ENCODE measurements at regions not wholly inside any gene's neighbourhood (a gene's known extent, or its start where the extent isn't known, plus 50 kb on each side); places are given as distances from the start of the nearest gene placed in this dataset.

- no peak for DNase-seq
Observed at GRCh38 chr9:113741886-113742854, 133.9 kb upstream of the ZNF618 start.

- DNase-seq: no peak
Observed at GRCh38 chr9:113742878-113743277, 133.2 kb upstream of the ZNF618 start.

GRCh38 chr9:113746486-113746885 is 129.6 kb upstream of the ZNF618 start:
- DNase-seq: no peak

- DNase-seq: no peak
Observed at GRCh38 chr9:113748135-113748534, 128.0 kb upstream of the ZNF618 start.

- DNase-seq: no peak
Observed at GRCh38 chr9:113753398-113754119, 122.5 kb upstream of the ZNF618 start.

- DNase-seq: no peak
Observed at GRCh38 chr9:113754739-113755138, 121.4 kb upstream of the ZNF618 start.

- no peak for DNase-seq
Observed at GRCh38 chr9:113755433-113755832, 120.7 kb upstream of the ZNF618 start.

- no peak for DNase-seq
Observed at GRCh38 chr9:113756476-113757192, 119.5 kb upstream of the ZNF618 start.

- no peak for DNase-seq
Observed at GRCh38 chr9:113763429-113763828, 112.7 kb upstream of the ZNF618 start.

GRCh38 chr9:113764572-113764971 is 111.5 kb upstream of the ZNF618 start:
- no peak for DNase-seq

- no peak for DNase-seq
Observed at GRCh38 chr9:113769412-113769811, 106.7 kb upstream of the ZNF618 start.

GRCh38 chr9:113770396-113770795 is 105.7 kb upstream of the ZNF618 start:
- no peak for DNase-seq

- no peak for DNase-seq
Observed at GRCh38 chr9:113771199-113771598, 104.9 kb upstream of the ZNF618 start.

GRCh38 chr9:113772121-113772810 is 103.8 kb upstream of the ZNF618 start:
- DNase-seq: no peak

- no peak for DNase-seq
Observed at GRCh38 chr9:113774963-113775362, 101.1 kb upstream of the ZNF618 start.

- no peak for DNase-seq
Observed at GRCh38 chr9:113775749-113776148, 100.4 kb upstream of the ZNF618 start.

- no peak for DNase-seq
Observed at GRCh38 chr9:113776194-113776593, 99.9 kb upstream of the ZNF618 start.

GRCh38 chr9:113781381-113781780 is 94.7 kb upstream of the ZNF618 start:
- no peak for DNase-seq

GRCh38 chr9:113781896-113782295 is 94.2 kb upstream of the ZNF618 start:
- no peak for DNase-seq

- DNase-seq: no peak
Observed at GRCh38 chr9:113783475-113783874, 92.6 kb upstream of the ZNF618 start.

- DNase-seq: no peak
Observed at GRCh38 chr9:113785334-113785733, 90.8 kb upstream of the ZNF618 start.

- DNase-seq: no peak
Observed at GRCh38 chr9:113786071-113786470, 90.0 kb upstream of the ZNF618 start.

GRCh38 chr9:113787871-113788270 is 88.2 kb upstream of the ZNF618 start:
- DNase-seq: no peak

Measured in NCI-H187 (cell line).